Stomach (tissue), 8 donors: ENCODE measurements at regions not wholly inside any gene's neighbourhood (a gene's known extent, or its start where the extent isn't known, plus 50 kb on each side); places are given as distances from the start of the nearest gene placed in this dataset.

ENCODE experiments used
- DNase-seq, 2 donors: peaks; one replicate each; pipeline versions ENCODE4 v3.0.0 to v3.0.0-alpha.2; 2013 to 2019
- H3K27ac ChIP-seq, 5 donors: fragments of 200-600 bp in 4 of 5; sonication (generic) in 4 of 5; one replicate each; pipeline ENCODE4 v1.5.1; 2013 to 2019; ENCODE audit warnings: mild to moderate bottlenecking in 1 of 5, moderate library complexity in 1 of 5
- H3K27me3 ChIP-seq, 3 donors: fragments of 200-600 bp; sonication (generic); one replicate each; pipeline ENCODE4 v1.5.1; 2017 to 2019; ENCODE audit warnings: mixed run types in 1 of 3
- H3K36me3 ChIP-seq, 4 donors: fragments of 200-600 bp; sonication (generic); 1 replicate in 3 of 4; 2 replicates in 1 of 4; pipeline ENCODE4 v1.5.1; 2016 to 2019
- H3K4me1 ChIP-seq, 4 donors: fragments of 200-600 bp; sonication (generic); one replicate each; pipeline ENCODE4 v1.5.1; 2016 to 2019
- H3K4me3 ChIP-seq, 4 donors: fragments of 200-600 bp; sonication (generic) in 3 of 4; one replicate each; pipeline ENCODE4 v1.5.1; 2016 to 2019; ENCODE audit warnings: mild to moderate bottlenecking in 1 of 4
- H3K9me3 ChIP-seq, 4 donors: fragments of 200-600 bp; sonication (generic); one replicate each; pipeline ENCODE4 v1.5.1; 2016 to 2019
- CTCF ChIP-seq, 7 experiments: fragments of 450-650 bp in 4 of 7; fragments of 200-600 bp in 3 of 7; sonication (generic) in 3 of 7; IDR thresholded peaks; one replicate each; pipeline ENCODE4 v1.5.1; 2016 to 2019; ENCODE audit warnings: antibody characterized with exemption in 7 of 7, control low read depth in 2 of 7, mild to moderate bottlenecking in 1 of 7
- EP300 ChIP-seq: sonication (generic); formaldehyde crosslinking; IDR thresholded peaks from one replicate; pipeline ENCODE4 v1.6.1; 2017; ENCODE audit warnings: antibody characterized with exemption
- POLR2A ChIP-seq, 4 donors: fragments of 450-650 bp; IDR thresholded peaks; one replicate each; pipeline ENCODE4 v1.6.1; 2016; ENCODE audit warnings: antibody characterized with exemption in 4 of 4, control low read depth in 2 of 4, mild to moderate bottlenecking in 1 of 4, moderate library complexity in 1 of 4
- POLR2AphosphoS5 ChIP-seq, 3 donors: sonication (generic); formaldehyde crosslinking; IDR thresholded peaks; one replicate each; pipeline ENCODE4 v1.6.1; 2016; ENCODE audit warnings: antibody characterized with exemption in 3 of 3
- WGBS, 5 donors: extraction: QIAGEN DNeasy Blood & Tissue Kit in 3 of 5; methylation state at CpG; one replicate each; pipeline versions ENCODE4 v1.1.5 to v1.1.7; 2013 to 2018; 5-methylcytosine and 5-hydroxymethylcytosine counted together
- intact Hi-C: fragments of 100-400 bp; cut with DNase I; formaldehyde crosslinking; loops from one replicate; pipeline ENCODE4 v1.15.1; 2023; ENCODE audit warnings: low total_unique reads
- donor health status: healthy with polysubstance abuse.
- donor health status: Bipolar disorder and iron deficiency.
- donor health status: healthy.

DNA sequence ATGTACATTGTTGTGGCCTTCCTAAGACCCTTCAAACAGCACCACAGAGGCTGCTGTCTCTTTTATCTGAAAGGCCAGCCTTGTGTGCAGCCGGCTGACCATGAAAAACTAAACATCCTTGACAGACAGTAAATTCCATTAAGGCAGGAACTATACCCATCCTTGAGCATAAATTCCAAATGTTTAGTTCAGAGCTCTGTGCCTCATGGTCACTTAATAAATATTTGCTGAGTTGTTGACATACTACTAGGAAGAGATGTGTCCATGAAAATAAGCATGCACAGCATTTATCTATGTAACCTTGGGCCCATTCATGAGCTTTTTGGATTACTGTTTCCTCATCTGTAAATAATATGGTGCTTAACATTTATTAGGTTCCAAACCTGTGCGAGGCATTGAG is 424.8 kb downstream of the HRH4 start:
- Histone ChIP-seq H3K9me3 (no peaks in the 10 kb centered on the region), H3K27ac (no peak overlapping the region)
- intact Hi-C loops = no loop called here

DNA sequence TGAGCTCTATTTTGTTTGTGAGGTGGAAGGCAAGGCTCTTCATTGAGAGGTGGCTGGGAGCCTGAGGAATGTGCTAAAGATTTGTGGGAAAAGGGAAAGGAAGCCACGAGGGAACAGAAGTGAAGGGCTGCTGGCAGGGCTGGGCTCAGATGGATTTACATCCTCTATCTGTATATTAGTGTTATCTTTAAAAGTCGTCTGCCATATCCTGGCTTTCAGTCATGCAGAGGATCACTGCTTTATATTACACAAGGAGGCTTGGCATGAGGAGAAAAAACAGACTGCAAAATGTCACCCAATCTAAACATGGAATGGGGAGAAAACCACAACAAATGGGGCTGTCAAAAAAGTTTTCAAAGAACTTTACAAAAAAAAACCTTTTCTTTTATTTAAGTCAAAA is 434.4 kb downstream of the HRH4 start:
- intact Hi-C loops = no loop called here
- H3K27me3 ChIP-seq = no peaks in the 10 kb centered on the region
- TF ChIP-seq POLR2AphosphoS5 (IDR thresholded peaks at IDR 0.05) = no peak
- no peak for TF ChIP-seq CTCF (IDR thresholded peaks at IDR 0.05)
- H3K4me3 ChIP-seq = no peak overlapping the region
- peak in 1 of 2 donors; percentile 9 for DNase-seq
- H3K36me3 ChIP-seq = no peaks in the 10 kb centered on the region
- 12 to 28% (median 19%) methylated on average over 2 of the region's 2 CpGs for WGBS, 5 donors
- H3K4me1 ChIP-seq = no peaks in the 10 kb centered on the region
- no peaks in the 10 kb centered on the region for H3K9me3 ChIP-seq
- H3K27ac ChIP-seq = no peak overlapping the region

More for the DNA sequence above, 424.8 kb downstream of the HRH4 start:
- Histone ChIP-seq H3K27me3 (no peaks in the 10 kb centered on the region), H3K4me3 (no peak overlapping the region), H3K4me1 (no peaks in the 10 kb centered on the region), H3K36me3 (no peaks in the 10 kb centered on the region)
- TF ChIP-seq POLR2A (IDR thresholded peaks at IDR 0.05) (no peak), POLR2AphosphoS5 (IDR thresholded peaks at IDR 0.05) (no peak), CTCF (IDR thresholded peaks at IDR 0.05) (no peak), EP300 (no peak)
- DNase-seq = no peak
- 64 to 76% (median 75%) methylated on average over 2 of the region's 2 CpGs for WGBS, 5 donors

- DNase-seq = no peak
- Histone ChIP-seq H3K4me1 (no peaks in the 10 kb centered on the region), H3K27me3 (no peaks in the 10 kb centered on the region), H3K9me3 (no peaks in the 10 kb centered on the region), H3K4me3 (no peak overlapping the region), H3K36me3 (no peaks in the 10 kb centered on the region), H3K27ac (no peak overlapping the region)
- TF ChIP-seq CTCF (IDR thresholded peaks at IDR 0.05) (no peak), POLR2A (IDR thresholded peaks at IDR 0.05) (no peak), POLR2AphosphoS5 (IDR thresholded peaks at IDR 0.05) (no peak), EP300 (no peak)
- intact Hi-C loops = no loop called here
- WGBS, 5 donors = 90 to 96% (median 91%) methylated on average over 1 of the region's 1 CpG
These were observed 437.0 kb downstream of the HRH4 start for GRCh38 chr18:24897461-24897860.

DNA sequence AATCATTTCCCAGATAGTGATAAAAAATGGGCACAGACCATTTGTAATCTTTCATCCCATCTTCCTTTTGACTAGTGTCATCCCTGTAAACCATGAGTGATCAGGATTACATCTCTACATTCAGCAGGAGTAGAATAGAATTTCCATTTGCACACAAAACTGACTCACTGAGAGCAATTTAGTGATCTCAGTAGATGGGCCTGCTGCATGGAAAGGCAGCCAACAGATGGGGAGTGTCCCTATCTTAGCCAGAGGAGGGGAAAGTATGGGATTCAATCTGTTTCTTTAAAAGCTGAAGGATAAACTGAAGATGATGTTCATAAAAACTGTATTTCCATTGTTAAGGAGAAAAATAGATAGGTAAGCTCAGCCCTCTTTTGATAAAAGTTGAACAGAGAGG is 441.7 kb downstream of the ZNF521 start:
- DNase-seq = peak in 1 of 2 donors; percentile 54
- H3K9me3 ChIP-seq = no peaks in the 10 kb centered on the region
- TF ChIP-seq POLR2A (IDR thresholded peaks at IDR 0.05) (no peak), POLR2AphosphoS5 (IDR thresholded peaks at IDR 0.05) (no peak), CTCF (IDR thresholded peaks at IDR 0.05) (no peak), EP300 (no peak)

More for the DNA sequence above, 441.7 kb downstream of the ZNF521 start:
- Histone ChIP-seq H3K27me3 (no peaks in the 10 kb centered on the region), H3K36me3 (no peaks in the 10 kb centered on the region), H3K27ac (no peak overlapping the region), H3K4me3 (no peak overlapping the region), H3K4me1 (peaks cover 0 to 15% (median 0%) of the 10 kb centered on the region in 4 donors)
- intact Hi-C loops = no loop called here
